OCI-LY7 (cell line): ENCODE measurements at regions not wholly inside any gene's neighbourhood (a gene's known extent, or its start where the extent isn't known, plus 50 kb on each side); places are given as distances from the start of the nearest gene placed in this dataset.

Source experiments
- EZH2phosphoT487 ChIP-seq: fragments of 200-600 bp; sonication (generic); IDR thresholded peaks from 2 replicates; pipeline ENCODE4 v1.6.1; 2018; ENCODE audit warnings: low read depth, borderline replicate concordance, mild to moderate bottlenecking, mixed run types, antibody characterized with exemption, low read length, moderate library complexity, mixed read lengths
- TF ChIP-seq, protein P1 (sequence below): fragments of 200-600 bp; sonication (generic); conservative IDR thresholded peaks from 2 replicates; pipeline ENCODE4 v1.5.1; 2014; ENCODE audit warnings: mild to moderate bottlenecking, antibody characterized with exemption, low read length, moderate library complexity, mixed read lengths

DNA sequence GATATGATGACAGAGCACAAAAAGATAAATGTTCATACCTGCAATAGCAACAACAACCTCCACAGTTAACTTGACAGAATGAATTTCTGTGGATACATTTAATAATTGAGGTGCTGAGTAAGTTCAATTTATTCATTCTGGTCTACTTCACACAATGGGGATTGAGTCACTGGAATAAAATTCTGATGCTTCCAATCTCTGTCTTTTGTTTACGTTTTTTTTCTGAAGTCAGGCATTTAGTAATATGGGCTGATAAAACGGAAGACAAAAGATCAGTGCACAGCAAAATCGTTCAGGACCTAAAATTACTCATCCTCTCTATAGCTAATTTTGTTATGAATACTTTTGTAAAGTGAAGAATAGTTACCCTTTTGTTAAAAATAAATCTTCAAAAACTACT is 565.9 kb upstream of the CCDC54 start:
- TF ChIP-seq, protein P1, sequence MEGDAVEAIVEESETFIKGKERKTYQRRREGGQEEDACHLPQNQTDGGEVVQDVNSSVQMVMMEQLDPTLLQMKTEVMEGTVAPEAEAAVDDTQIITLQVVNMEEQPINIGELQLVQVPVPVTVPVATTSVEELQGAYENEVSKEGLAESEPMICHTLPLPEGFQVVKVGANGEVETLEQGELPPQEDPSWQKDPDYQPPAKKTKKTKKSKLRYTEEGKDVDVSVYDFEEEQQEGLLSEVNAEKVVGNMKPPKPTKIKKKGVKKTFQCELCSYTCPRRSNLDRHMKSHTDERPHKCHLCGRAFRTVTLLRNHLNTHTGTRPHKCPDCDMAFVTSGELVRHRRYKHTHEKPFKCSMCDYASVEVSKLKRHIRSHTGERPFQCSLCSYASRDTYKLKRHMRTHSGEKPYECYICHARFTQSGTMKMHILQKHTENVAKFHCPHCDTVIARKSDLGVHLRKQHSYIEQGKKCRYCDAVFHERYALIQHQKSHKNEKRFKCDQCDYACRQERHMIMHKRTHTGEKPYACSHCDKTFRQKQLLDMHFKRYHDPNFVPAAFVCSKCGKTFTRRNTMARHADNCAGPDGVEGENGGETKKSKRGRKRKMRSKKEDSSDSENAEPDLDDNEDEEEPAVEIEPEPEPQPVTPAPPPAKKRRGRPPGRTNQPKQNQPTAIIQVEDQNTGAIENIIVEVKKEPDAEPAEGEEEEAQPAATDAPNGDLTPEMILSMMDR, result no peak
- no peak for TF ChIP-seq EZH2phosphoT487
